CD4-positive, alpha-beta T cell treated with Interleukin-4 for 1 hour (primary cell): ENCODE measurements at regions not wholly inside any gene's neighbourhood (a gene's known extent, or its start where the extent isn't known, plus 50 kb on each side); places are given as distances from the start of the nearest gene placed in this dataset.
A peak's percentile ranks its signal among the peaks of the same experiment; 100 is the strongest.
"Not testable (repeated sequence)": the region's sequence is repeated elsewhere in the genome, so short reads cannot be mapped to it uniquely, and the experiment has no call there.

Source experiments
- DNase-seq, 2 donors: peaks; one replicate each; pipeline ENCODE4 v3.0.0-alpha.2; 2020 to 2022

DNA sequence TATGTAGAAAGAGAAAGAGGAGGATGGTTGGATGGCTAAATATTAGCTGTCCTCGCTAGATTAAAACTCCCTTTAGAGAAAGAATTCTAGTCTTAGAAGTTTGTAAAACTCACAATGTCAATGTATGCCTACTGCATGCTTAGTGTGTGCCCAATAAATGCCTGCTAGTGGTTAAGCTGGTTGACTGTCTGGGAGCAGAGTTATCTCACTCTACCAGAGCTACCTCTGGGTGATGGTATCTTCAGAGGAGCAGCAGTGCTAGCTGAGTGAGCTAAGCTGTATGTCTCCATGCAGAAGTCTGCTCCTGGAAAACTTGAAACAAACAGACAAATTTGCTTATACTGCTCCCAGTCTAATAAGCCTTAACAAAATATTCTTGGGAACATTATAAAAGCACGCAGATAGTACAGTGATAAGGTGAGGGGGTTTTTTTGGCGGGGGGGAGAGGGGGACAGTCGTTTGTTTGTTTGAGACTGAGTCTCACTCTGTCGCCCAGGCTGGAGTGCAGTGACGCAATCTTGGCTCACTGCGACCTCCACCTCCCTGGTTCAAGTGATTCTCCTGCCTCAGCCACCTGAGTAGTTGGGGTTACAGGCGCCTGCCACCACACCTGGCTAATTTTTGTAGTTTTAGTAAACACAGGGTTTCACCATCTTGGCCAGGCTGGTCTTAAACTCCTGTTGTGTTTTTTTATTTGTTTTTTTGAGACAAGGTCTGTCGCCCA, 202.8 kb upstream of the TSC22D1 start:
- DNase-seq, result no peak

DNA sequence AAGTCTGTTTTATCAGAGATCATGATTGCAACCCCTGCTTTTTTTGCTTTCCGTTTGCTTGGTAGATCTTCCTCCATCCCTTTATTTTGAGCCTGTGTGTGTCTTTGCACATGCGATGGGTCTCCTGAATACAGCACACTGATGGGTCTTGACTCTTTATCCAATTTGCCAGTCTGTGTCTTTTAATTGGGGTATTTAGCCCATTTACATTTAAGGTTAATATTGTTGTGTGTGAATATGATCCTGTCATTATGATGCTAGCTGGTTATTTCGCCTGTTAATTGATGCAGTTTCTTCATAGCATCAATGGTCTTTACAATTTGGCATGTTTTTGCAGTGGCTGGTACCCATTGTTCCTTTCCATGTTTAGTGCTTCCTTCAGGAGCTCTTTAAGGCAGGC, 199.2 kb upstream of the TSC22D1 start:
- not testable (repeated sequence) for DNase-seq

DNA sequence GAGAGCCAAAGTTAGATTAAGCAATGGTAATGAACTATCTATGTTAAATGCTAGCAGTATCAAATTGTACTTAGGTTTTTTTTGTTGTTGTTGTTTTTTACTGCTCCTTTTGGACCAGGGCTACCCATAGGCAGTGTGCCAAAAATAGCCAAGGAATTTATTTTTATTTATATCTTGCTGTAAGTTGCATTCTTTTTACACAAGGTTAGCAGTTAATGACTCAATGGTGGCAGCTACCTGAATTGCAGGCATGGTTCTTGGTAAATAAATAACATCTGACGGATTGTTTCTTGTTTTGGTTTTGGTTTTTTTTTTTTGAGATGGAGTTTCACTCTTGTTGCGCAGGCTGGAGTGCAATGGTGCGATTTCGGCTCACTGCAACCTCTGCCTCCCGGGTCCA, 194.8 kb upstream of the TSC22D1 start:
- DNase-seq, result no peak

DNA sequence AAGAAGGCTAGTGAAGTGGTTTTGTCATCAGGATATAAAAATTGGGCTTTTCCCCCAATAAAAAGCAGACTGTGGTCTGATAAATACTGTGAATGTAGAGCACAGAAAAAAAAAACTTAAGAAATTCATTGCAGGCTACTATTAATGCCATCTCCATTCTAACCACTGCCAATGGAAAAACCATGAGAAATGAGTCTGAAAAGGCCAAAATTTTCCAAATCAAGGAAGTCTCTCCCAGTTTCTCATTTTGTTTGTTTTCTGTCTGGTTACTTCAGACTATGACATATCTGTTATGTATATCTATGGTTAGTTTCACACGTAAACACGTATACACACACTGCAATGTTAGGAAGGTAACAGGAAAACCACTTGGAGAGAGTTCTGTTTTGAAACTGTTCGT, 193.6 kb upstream of the TSC22D1 start:
- no peak for DNase-seq

DNA sequence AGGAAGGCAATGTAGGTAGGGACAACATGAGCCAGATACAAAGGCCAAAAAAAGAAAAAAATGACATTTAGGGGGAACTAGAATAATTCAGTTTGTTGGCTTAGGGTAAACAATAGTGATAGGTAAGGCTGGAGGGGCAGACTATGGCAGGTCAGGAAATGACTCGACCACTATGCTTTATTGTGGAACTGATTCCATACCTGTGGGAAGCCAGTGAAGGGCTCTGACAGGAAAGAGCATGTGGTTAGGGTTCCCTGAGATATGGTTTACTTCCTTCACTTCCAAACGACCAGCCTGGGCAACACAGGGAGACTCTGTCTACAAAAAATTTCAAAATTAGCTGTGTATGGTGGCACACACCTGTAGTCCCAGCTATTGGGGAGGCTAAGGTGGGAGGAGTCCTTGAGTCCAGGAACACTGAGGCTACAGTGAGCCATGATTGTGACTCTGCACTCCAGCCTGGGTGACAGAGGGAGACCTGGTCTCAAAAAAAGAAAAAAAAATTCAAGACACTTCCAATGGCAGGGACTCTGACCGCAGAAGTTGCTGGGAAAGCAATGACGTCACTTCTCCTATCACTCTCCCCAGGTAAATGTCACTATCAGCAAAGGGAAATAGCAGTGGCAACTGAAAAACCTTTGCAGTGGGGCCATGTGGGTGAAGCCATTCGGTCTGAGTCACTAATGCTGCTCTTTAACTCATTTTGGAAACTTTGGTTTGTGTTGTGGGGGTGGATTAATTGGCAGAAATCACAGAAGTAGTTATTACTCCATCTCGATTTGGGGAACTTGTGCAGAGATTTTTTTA, 192.8 kb upstream of the TSC22D1 start:
- DNase-seq, result no peak

DNA sequence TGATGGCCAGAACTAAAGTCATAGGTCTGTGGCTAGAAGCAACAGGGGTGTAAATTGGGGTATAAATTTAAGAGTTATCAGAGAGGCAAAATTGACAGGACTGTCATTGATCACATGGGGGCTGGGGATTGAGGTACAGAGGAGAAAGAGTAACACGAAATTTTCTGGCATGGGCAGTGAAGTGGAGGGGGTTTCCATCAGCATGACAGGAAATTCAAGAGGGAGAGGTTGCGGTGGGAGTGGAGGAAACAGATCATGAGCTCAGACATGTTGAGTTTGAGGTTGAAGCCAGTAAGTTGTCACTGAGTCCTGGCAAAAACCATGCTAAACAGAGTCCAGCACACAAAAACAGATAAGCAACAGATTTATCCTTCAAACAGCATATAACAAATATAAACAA, 192.1 kb upstream of the TSC22D1 start:
- DNase-seq, result peak in 1 of 2 donors; percentile 40

DNA sequence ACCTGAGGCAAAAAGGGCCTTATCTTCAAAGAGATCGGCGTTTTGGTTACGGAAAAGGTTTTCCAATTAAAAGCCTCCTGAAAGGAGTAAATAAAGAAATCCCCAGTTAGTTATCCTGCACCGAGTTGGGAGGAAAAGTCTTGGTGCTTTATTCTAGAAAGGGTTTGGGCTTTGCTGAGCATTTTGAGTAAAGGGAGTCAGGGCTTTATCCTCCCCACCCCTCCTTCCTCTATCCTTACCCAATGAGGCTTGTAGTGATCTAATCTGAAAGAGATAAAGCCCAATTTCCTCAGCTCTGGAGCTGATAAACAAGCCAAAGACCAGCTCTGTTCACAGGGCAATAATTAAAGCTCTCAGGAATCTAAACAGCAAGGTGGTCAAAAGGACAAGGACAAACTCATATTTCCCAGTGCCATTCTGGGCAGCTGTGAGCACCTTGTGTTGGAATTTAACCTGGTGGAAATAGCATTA, 188.9 kb upstream of the TSC22D1 start:
- DNase-seq, result no peak

DNA sequence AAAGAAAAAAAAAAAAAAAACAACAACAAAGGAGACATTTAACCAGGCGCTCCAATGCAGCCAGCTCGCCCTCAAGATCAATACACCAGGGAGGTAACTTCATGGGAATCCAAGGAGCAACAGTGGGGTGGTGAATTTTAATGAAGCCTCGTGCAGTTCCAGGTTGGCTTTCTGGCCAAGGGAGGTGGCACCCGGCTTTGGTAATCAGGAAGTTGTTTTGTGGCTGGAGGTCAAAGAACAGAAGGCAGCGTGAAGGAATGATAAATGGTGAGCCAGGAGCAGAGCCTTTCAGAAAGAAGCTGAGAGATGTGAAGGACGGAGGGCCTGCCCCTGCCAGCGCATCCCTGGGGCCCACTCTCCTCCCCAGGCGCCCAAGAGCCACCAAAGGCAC, 188.2 kb upstream of the TSC22D1 start:
- DNase-seq, result no peak

DNA sequence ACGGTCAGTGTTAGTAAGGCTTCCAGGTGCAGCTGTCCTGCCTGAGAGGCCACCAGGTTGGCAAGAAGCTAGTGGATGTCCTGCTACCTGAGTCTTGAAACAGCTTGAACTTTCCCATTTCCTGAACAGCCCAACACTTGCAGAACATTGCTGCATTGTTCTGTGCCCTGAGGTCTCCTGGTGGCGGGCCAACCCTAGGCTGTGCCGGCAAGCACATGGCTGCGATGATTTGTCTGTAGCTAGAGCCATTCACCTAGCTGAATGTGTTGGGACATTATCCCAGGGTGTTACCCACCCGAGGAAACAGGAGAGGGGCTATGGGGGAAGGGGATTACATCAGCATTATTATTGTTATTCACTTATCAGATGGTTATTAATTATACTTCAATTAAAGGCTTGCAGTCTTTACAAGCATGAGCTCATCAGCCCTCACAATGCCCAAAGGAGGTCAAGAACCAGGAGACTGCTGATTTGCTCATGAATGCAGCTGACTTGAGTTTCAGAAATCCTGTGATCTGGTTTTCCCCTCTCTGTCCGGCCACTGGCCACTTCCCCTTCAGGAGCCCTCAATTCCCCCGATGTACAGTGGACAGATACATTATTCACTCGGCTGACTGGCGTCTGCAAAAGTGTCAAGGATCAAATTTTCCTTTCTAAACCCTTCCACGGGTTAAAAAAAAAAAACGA, 187.6 kb upstream of the TSC22D1 start:
- DNase-seq, result no peak

DNA sequence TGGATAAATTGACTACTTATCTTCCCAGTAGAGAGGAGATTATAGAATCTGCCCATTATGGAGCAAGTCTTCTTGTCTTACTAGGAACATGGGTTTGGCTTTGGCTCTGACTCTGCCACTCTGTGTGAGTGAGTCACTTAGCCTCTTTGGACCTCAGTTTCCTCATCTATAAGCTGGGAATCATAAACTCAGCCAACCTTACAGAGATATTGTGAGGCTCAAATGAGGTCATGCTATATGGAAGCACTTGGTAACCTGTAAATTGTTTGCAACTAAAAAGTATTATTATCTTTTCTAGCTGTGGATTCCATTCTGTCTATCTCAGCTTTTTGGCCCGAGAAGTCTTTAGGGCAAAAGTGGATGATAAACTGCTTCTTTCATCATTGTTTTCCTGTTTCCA, 186.8 kb upstream of the TSC22D1 start:
- no peak for DNase-seq

DNA sequence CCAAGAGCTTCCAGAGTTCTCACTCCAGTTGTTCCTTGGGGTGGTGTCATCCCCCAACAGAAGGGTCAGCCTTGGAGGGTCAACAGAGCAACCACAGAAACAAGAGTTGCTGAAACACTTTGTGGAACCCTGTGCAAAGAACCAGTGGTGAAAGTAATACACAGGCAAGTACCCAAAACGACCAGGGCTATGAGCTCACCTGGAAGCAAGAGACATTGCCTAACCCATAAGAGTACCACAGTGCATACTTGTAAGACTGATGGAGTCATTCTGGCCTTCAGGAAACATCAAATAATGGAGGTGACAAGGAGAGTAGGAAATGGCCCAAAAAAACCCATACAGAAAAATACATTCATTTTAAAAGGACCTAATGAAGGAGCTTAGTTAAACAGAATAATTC, 184.3 kb upstream of the TSC22D1 start:
- DNase-seq, result no peak

DNA sequence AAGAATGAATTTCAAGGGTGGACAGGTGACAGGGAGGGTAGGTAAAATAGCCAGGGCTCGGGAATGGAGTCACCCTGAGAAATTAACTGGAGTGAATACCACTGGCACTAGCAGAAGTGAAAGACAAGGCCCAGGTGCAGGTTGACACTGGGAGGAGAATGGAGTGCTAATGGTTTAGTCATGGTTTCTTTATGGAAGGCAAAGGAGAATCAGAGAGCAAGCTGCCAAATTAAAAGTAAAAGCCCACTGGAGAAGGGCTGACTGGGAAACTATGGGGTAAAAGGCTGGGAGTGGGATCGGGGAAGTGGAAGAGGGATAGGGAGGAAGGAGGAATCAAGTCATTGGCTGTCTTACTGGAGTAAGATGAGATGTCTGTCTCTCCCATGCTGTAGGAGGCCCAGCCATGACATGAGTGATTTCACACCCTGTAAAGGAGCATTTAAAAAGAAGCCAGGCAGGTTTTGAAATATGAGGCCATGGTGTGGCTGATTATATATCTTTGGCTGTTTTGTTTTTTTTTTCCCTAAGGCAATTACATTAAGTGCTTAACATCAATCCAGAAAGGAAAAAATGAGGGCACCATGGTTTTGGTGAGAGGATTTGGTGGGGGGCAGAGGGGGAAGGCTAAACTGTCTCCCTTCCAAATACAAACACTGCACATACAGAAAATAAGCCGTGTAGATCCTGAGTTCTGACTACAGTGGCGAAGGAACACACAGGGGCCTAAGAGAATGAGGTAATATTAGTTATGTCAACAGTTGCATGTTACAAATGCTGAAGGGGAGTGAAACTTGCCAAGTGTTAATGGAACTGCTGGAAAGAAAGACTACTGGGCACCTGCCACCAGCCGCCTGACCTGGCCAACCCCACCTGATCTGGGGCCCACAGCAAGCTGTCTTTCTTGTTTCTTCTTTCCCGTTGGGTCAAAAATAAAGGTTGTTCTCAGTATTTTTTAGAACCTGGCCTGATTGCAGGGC, 183.5 kb upstream of the TSC22D1 start:
- no peak for DNase-seq

DNA sequence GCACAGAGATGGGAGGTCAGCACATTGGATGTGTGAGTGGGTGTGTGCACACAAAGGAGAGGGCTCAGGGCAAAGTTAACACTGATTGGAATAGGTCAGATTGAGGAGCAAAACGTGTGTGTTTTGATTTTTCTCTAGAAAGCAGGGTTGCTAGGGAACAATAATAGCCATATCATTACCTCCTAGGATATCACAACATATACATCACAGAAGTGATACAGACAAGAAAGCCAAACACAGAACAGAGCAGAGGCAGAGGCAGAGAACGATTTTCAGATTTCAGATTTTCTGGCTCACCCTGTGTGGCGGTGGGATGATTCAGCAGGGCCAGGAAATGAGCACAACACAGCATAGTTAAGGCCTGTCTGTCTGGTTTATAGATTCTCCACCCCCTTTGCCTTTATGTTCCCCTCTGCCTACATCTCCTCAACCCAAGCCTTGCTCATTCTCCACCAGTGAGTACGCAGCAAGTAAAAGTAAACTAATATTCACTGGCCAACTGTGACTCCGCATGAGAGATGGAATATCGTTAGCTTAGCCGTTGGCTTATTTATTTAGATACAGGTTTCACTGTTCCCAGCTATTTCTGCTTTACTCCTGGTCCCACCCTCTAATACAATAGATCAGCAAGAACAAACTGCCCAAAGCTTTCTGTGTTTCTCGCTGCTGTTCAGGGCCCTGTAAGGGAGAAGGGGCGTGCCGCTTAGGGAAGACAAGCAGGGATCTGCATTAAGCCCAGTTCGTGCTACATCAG, 182.7 kb upstream of the TSC22D1 start:
- no peak for DNase-seq

DNA sequence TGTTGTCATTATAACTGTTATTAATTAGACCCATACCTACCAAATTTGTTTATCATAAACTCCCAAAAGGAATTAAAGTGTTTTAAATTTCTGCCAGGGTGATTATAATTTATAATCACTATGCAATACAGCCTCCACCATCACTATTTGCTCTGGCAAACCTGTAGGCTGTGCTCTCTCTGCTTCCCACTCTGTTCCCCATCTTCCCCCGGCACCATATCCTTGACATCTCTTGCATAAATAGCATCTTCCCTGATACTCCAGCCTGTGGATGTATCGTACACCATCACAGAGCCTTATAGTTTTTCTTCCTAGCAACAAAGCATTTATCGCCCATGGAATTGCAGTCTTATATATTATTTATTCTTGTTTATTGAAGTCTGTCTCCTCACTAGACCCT, 181.5 kb upstream of the TSC22D1 start:
- DNase-seq, result no peak

DNA sequence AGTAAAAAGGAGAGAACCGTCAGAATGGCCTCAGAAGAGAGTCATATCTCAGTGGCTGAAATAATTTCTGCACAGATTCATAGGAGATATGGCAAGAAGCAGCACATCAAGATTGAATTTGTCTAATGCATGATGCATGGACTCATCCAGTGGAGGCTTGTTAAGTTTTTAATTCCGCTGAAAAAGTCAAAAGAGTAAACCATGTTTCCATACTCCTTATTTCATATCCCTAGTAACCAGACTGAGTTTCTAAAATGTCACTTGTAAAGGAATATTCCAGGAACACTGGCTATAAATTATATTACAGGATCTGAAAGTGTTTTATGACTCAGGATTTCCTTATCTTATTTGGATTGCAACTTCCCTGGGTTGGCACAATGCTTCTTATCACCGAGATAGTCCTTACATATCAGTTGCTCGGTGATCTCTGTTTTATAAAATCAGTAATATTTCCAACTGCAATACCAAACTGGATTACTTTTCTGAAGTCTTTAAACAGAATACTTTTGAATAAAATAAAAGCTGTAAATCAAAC, 180.2 kb upstream of the TSC22D1 start:
- no peak for DNase-seq

DNA sequence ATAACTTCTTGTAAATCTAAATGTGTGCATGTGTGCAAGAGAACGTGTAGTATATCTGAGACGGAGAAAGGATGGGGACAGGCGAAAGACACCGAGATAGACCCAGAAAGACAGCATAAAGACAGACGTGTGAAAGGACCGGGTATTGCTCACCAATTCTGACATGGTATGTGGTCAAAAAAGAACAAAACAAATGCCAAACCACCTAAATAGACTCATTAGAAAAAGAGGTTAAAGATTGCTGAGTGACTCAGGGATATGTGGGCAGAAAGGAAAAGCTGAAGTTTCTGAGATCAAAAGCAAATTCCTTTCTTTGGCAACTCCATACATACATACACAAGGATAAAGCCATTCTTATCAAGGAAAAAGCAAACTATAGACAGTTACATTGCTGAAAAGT, 179.7 kb upstream of the TSC22D1 start:
- DNase-seq, result no peak

DNA sequence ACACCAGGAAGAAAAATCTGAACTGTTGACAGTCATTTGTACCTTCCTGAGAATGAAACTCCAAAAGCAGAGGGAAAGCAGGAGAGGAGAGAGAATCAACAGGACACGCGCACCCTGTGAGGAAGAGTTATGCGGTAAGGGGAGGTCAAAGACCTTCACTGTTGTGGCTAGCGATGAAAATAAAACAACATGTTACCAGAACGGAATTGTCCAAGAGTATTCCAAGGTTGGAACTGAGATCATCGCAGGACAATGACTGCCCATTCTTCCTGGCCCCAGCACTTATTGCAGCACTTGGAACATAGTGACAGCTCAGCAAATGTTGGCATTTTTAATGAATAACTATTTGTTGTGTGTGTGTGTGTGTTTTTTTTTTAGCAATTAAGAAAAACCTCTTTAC, 176.0 kb upstream of the TSC22D1 start:
- no peak for DNase-seq

DNA sequence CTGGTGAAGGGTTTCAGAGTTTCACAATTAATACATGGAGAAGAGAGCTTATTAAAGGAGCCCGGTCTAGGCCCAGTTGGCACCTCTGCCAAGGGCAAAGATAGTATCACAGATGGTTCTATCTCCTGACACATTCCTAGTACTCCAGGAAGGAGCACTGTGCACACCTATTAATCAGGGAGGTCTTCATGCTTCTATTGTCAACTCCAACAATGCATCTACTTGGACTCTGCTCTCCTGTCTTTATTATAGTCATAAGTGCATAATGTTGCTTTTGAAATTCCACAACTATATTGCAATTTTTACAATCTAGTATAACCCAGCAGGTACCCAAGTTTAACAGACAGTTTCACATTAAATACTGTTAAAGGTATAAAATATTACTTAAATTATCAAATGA, 174.5 kb upstream of the TSC22D1 start:
- no peak for DNase-seq

DNA sequence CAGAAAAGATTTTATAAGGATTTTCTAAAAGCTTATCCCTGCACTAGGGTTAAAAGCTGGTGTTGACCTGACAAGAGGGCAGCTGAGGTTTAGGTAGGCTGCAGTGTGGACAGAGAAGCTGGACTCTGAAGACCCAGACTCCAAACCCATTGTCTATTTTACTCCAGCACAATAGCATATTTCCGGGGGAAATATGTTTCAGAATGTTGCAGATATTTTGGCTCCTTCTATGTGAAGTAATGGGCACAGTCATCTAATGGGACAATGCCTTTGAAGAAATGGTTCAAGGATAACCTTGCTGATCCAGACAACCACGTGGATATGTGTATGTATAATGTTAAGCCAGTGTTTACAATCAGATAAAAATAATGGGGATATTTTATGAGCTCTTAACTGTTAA, 173.8 kb upstream of the TSC22D1 start:
- no peak for DNase-seq

DNA sequence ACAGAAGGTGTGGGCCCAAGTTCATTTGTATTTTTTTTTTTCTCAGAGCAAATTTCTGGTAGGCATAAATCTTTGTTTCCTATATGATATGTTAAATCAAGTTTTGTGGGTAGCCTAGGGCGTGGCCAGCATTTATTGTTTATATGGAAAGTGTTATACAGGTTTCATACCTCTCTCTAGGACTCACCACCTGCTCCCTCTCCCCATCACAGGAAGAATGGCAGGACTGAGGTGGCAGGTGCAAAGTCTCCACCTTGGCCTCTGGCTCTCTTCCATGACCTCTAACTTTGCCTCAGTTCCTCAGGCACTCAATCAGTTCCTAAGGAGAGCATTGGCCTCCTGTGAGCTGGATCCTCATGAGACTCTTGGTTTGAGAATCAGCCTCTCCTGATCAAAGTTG, 172.3 kb upstream of the TSC22D1 start:
- no peak for DNase-seq

DNA sequence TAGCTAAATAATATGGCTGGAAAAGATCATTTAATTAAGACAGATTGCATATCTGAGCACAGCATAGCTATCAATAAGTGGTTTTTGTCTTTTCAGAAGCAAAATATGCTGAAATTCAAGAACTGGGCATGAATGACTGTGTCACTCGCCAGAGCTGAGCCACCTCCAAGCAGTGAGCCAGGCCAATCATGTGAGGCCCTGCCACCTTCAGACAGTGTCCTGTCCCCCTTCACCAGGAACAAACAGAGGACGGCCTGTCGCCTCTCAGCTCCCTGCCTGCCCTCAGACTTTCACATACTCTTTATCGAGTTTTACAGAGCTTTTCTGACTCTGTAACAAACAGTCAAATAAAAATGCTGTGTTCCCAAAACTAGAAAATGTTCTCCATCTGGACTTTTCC, 171.0 kb upstream of the TSC22D1 start:
- DNase-seq, result no peak

DNA sequence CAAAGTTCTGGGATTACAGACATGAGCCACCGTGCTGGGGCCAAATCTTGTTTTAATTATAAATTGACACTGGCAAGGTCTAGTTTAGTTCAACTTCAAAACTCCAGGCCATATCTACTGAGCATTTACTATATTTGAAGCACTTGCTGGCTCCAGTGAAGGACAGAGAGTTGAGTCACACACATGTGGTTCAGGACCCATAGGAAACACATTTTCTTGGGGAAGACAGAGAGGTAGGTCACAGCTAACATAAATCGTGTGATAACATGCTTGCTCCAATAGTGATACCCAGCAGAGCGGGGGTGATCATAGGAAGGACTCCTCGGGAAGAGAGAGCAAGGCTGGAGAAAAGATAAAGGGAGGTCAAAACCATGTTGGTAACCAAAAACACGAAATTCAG, 170.6 kb upstream of the TSC22D1 start:
- no peak for DNase-seq
